Suprapubic skin (tissue), 4 donors: ENCODE measurements at regions not wholly inside any gene's neighbourhood (a gene's known extent, or its start where the extent isn't known, plus 50 kb on each side); places are given as distances from the start of the nearest gene placed in this dataset.

ENCODE experiments used
- EP300 ChIP-seq: sonication (generic); formaldehyde crosslinking; IDR thresholded peaks from one replicate; pipeline ENCODE4 v1.6.1; 2017; ENCODE audit warnings: antibody characterized with exemption
- POLR2AphosphoS5 ChIP-seq, 3 donors: sonication (generic); formaldehyde crosslinking; IDR thresholded peaks; one replicate each; pipeline ENCODE4 v1.6.1; 2017; ENCODE audit warnings: antibody characterized with exemption in 3 of 3
- TF ChIP-seq, protein P1 (sequence below), 2 donors: fragments of 200-600 bp in 1 of 2; fragments of 450-650 bp in 1 of 2; sonication (generic) in 1 of 2; IDR thresholded peaks; one replicate each; pipeline ENCODE4 v1.5.1; 2016 to 2019; ENCODE audit warnings: antibody characterized with exemption in 2 of 2, mild to moderate bottlenecking in 1 of 2, moderate library complexity in 1 of 2

DNA sequence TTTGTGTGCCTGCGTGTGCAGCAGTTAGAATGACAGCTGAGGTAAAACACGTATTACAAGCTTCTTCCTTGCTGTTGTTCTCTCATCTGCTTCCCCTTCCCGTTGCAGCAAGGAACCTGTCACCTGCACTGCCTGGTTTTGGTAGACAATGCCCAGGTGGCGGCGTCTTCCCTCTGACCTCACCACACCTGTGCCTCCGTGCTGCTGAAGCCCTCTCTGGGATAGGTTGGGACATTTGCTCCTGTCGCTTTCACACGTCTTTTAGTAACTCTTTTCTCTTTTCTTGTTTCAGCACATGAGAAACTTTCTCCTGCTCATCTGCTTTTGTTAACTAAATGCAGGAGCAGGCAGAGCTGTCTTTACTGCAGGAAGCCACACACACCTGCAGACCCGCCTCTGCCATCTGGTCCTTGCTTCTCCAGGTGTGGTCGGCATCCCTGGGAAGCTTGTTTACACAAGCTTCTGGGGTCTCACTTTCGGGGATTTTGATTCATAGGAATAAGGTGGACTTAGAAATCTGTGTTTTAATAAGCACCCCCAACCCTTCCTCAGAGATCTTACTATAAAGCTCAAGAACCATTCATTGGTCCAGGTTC lies 60.7 kb upstream of the EXOC6 start:
- TF ChIP-seq EP300 (no peak), POLR2AphosphoS5 (IDR thresholded peaks at IDR 0.05) (no peak)
- TF ChIP-seq, protein P1, sequence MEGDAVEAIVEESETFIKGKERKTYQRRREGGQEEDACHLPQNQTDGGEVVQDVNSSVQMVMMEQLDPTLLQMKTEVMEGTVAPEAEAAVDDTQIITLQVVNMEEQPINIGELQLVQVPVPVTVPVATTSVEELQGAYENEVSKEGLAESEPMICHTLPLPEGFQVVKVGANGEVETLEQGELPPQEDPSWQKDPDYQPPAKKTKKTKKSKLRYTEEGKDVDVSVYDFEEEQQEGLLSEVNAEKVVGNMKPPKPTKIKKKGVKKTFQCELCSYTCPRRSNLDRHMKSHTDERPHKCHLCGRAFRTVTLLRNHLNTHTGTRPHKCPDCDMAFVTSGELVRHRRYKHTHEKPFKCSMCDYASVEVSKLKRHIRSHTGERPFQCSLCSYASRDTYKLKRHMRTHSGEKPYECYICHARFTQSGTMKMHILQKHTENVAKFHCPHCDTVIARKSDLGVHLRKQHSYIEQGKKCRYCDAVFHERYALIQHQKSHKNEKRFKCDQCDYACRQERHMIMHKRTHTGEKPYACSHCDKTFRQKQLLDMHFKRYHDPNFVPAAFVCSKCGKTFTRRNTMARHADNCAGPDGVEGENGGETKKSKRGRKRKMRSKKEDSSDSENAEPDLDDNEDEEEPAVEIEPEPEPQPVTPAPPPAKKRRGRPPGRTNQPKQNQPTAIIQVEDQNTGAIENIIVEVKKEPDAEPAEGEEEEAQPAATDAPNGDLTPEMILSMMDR (IDR thresholded peaks at IDR 0.05) = no peak
